ENCODE measurements at regions not wholly inside any gene's neighbourhood (a gene's known extent, or its start where the extent isn't known, plus 50 kb on each side); places are given as distances from the start of the nearest gene placed in this dataset.

GRCh38 chr1:182242641-182243040 is 148.9 kb downstream of the GLUL start:
- Histone ChIP-seq H3K4me3 (ENCODE audit: low read depth, low read length) (no peak overlapping the region), H3K9me3 (ENCODE audit: control insufficient read depth, insufficient read depth, low read depth, low read length) (no peaks in the 10 kb centered on the region), H3K27ac (ENCODE audit: extremely low read depth, low read depth, low read length) (no peak overlapping the region), H3K4me1 (ENCODE audit: control insufficient read depth, insufficient read depth, low read length) (no peaks in the 10 kb centered on the region), H3K36me3 (ENCODE audit: control insufficient read depth in 2 of 2, insufficient read depth in 1 of 2, low read length in 2 of 2) (no peaks in the 10 kb centered on the region)
- ChIA-PET CTCF (no interaction called here), POLR2A (no interaction called here)
- TF ChIP-seq ZNF184 (tag by site-specific recombination; IDR thresholded peaks at IDR 0.05) (no peak), REPIN1 (tag by site-specific recombination; IDR thresholded peaks at IDR 0.05; ENCODE audit: low read depth) (no peak), ZNF248 (tag by site-specific recombination; IDR thresholded peaks at IDR 0.05) (no peak), ZNF560 (tag by site-specific recombination; IDR thresholded peaks at IDR 0.05; ENCODE audit: borderline replicate concordance) (no peak), ZNF610 (tag by site-specific recombination; IDR thresholded peaks at IDR 0.05; ENCODE audit: borderline replicate concordance) (no peak), ZNF366 (tag by site-specific recombination; conservative IDR thresholded peaks at IDR 0.05) (no peak), ZNF19 (tag by site-specific recombination; IDR thresholded peaks at IDR 0.05; ENCODE audit: low read depth) (no peak)

GRCh38 chr1:182240085-182240484 is 151.5 kb downstream of the GLUL start:
- Histone ChIP-seq H3K36me3 (ENCODE audit: control insufficient read depth in 2 of 2, insufficient read depth in 1 of 2, low read length in 2 of 2) (no peaks in the 10 kb centered on the region), H3K9me3 (ENCODE audit: control insufficient read depth, insufficient read depth, low read depth, low read length) (no peaks in the 10 kb centered on the region), H3K4me3 (ENCODE audit: low read depth, low read length) (no peak overlapping the region), H3K4me1 (ENCODE audit: control insufficient read depth, insufficient read depth, low read length) (no peaks in the 10 kb centered on the region), H3K27ac (ENCODE audit: extremely low read depth, low read depth, low read length) (no peak overlapping the region)
- TF ChIP-seq ZNF426 (tag by site-specific recombination; IDR thresholded peaks at IDR 0.05) (no peak), ZNF530 (tag by site-specific recombination; IDR thresholded peaks at IDR 0.05; ENCODE audit: low read depth) (no peak), ZNF221 (tag by site-specific recombination; IDR thresholded peaks at IDR 0.05; ENCODE audit: borderline replicate concordance) (no peak), ZNF24 (tag by site-specific recombination; IDR thresholded peaks at IDR 0.05) (no peak), ZNF621 (tag by site-specific recombination; IDR thresholded peaks at IDR 0.05) (no peak), ZNF549 (tag by site-specific recombination; IDR thresholded peaks at IDR 0.05) (no peak), ZBTB44 (tag by site-specific recombination; IDR thresholded peaks at IDR 0.05) (no peak), ZNF658 (tag by site-specific recombination; IDR thresholded peaks at IDR 0.05) (no peak)
- CTCF ChIA-PET: no interaction called here
- POLR2A ChIA-PET: no interaction called here

- ChIA-PET POLR2A (no interaction called here), CTCF (no interaction called here)
- Histone ChIP-seq H3K9me3 (ENCODE audit: control insufficient read depth, insufficient read depth, low read depth, low read length) (no peaks in the 10 kb centered on the region), H3K36me3 (ENCODE audit: control insufficient read depth in 2 of 2, insufficient read depth in 1 of 2, low read length in 2 of 2) (no peaks in the 10 kb centered on the region), H3K27ac (ENCODE audit: extremely low read depth, low read depth, low read length) (no peak overlapping the region), H3K4me3 (ENCODE audit: low read depth, low read length) (no peak overlapping the region), H3K4me1 (ENCODE audit: control insufficient read depth, insufficient read depth, low read length) (no peaks in the 10 kb centered on the region)
- TF ChIP-seq ZNF660 (tag by site-specific recombination; IDR thresholded peaks at IDR 0.05): no peak
- no peak for TF ChIP-seq ZNF302 (tag by site-specific recombination; IDR thresholded peaks at IDR 0.05; ENCODE audit: low read depth)
- no peak for TF ChIP-seq ZBTB17 (tag by site-specific recombination; IDR thresholded peaks at IDR 0.05)
- no peak for TF ChIP-seq ZNF202 (tag by site-specific recombination; IDR thresholded peaks at IDR 0.05; ENCODE audit: borderline replicate concordance)
- no peak for TF ChIP-seq ZNF501 (tag by site-specific recombination; IDR thresholded peaks at IDR 0.05)
- no peak for TF ChIP-seq ZNF138 (tag by site-specific recombination; IDR thresholded peaks at IDR 0.05; ENCODE audit: borderline replicate concordance)
- no peak for TF ChIP-seq ZNF391 (tag by site-specific recombination; IDR thresholded peaks at IDR 0.05; ENCODE audit: borderline replicate concordance, low read depth)
- TF ChIP-seq ZNF677 (tag by site-specific recombination; IDR thresholded peaks at IDR 0.05): no peak
- TF ChIP-seq ZFP37 (tag by site-specific recombination; IDR thresholded peaks at IDR 0.05): no peak
- TF ChIP-seq ZBTB7A (tag by site-specific recombination; IDR thresholded peaks at IDR 0.05; ENCODE audit: low read depth): no peak
- no peak for TF ChIP-seq HOXD13 (CRISPR knock-in tag; IDR thresholded peaks at IDR 0.05; ENCODE audit: borderline replicate concordance)
- no peak for TF ChIP-seq ZBTB21 (tag by site-specific recombination; IDR thresholded peaks at IDR 0.05)
- no peak for TF ChIP-seq OVOL3 (tag by site-specific recombination; IDR thresholded peaks at IDR 0.05)
- no peak for TF ChIP-seq ZNF24 (tag by site-specific recombination; IDR thresholded peaks at IDR 0.05)
- no peak for TF ChIP-seq KLF7 (tag by site-specific recombination; IDR thresholded peaks at IDR 0.05; ENCODE audit: borderline replicate concordance)
- TF ChIP-seq ZNF692 (tag by site-specific recombination; IDR thresholded peaks at IDR 0.05): no peak
- TF ChIP-seq ZNF223 (tag by site-specific recombination; IDR thresholded peaks at IDR 0.05): no peak
Observed at GRCh38 chr1:182238421-182238820, 153.2 kb downstream of the GLUL start.

All from HEK293 (cell line).